Trophoblast cell (in vitro differentiated cells and primary cell): ENCODE measurements at regions not wholly inside any gene's neighbourhood (a gene's known extent, or its start where the extent isn't known, plus 50 kb on each side); places are given as distances from the start of the nearest gene placed in this dataset.

Experiments
- DNase-seq, 2 donors: peaks; one replicate each; pipeline ENCODE4 v3.0.0-alpha.2; 2016
- H2AFZ ChIP-seq: 2 replicates; pipeline ENCODE4 v1.6.1; 2013; ENCODE audit warnings: low read length, moderate library complexity, mild to moderate bottlenecking; ENCODE audit not compliant: insufficient read depth, poor library complexity
- H2AK5ac ChIP-seq: 2 replicates; pipeline ENCODE4 v1.6.1; 2013; ENCODE audit warnings: mild to moderate bottlenecking, low read length
- H2BK120ac ChIP-seq: 2 replicates; pipeline ENCODE4 v1.6.1; 2013; ENCODE audit warnings: low read length, mild to moderate bottlenecking, moderate library complexity; ENCODE audit not compliant: insufficient read depth, poor library complexity
- H2BK12ac ChIP-seq: 2 replicates; pipeline ENCODE4 v1.6.1; 2013; ENCODE audit warnings: mild to moderate bottlenecking, low read length, moderate library complexity
- H2BK5ac ChIP-seq: 2 replicates; pipeline ENCODE4 v1.6.1; 2013; ENCODE audit warnings: low read length, low read depth, moderate library complexity, mild to moderate bottlenecking; ENCODE audit not compliant: poor library complexity
- H3K14ac ChIP-seq: 2 replicates; pipeline ENCODE4 v1.6.1; 2013; ENCODE audit warnings: mild to moderate bottlenecking, low read length
- H3K18ac ChIP-seq: 2 replicates; pipeline ENCODE4 v1.6.1; 2013; ENCODE audit warnings: mild to moderate bottlenecking, low read length
- H3K23ac ChIP-seq: 2 replicates; pipeline ENCODE4 v1.6.1; 2013; ENCODE audit warnings: low read length
- H3K27ac ChIP-seq: 2 replicates; pipeline ENCODE4 v1.5.1; 2013; ENCODE audit warnings: low read depth, mild to moderate bottlenecking, inconsistent platforms, low read length, moderate library complexity
- H3K27me3 ChIP-seq: 2 replicates; pipeline ENCODE4 v1.6.1; 2013; ENCODE audit warnings: inconsistent platforms, mild to moderate bottlenecking, low read length, moderate library complexity; ENCODE audit not compliant: insufficient read depth
- H3K36me3 ChIP-seq, 2 experiments: 1 replicate in 1 of 2; 2 replicates in 1 of 2; pipeline ENCODE4 v1.6.1; 2013; ENCODE audit warnings: low read length in 2 of 2, mild to moderate bottlenecking in 2 of 2, moderate library complexity in 1 of 2; ENCODE audit not compliant: insufficient read depth in 2 of 2, control insufficient read depth in 1 of 2
- H3K4ac ChIP-seq: 2 replicates; pipeline ENCODE4 v1.6.1; 2013; ENCODE audit warnings: low read depth, mild to moderate bottlenecking, low read length, moderate library complexity
- H3K4me1 ChIP-seq, 2 experiments: 1 replicate in 1 of 2; 2 replicates in 1 of 2; pipeline ENCODE4 v1.6.1; 2013; ENCODE audit warnings: low read length in 2 of 2, mild to moderate bottlenecking in 2 of 2, moderate library complexity in 1 of 2; ENCODE audit not compliant: insufficient read depth in 2 of 2, control insufficient read depth in 1 of 2
- H3K4me2 ChIP-seq: 2 replicates; pipeline ENCODE4 v1.6.1; 2013; ENCODE audit warnings: inconsistent platforms, mild to moderate bottlenecking, low read length, moderate library complexity
- H3K4me3 ChIP-seq: 2 replicates; pipeline ENCODE4 v1.5.1; 2013; ENCODE audit warnings: mild to moderate bottlenecking, low read depth, low read length, inconsistent platforms
- H3K79me1 ChIP-seq: one replicate; pipeline ENCODE4 v1.6.1; 2013; ENCODE audit warnings: low read length
- H3K79me2 ChIP-seq: 2 replicates; pipeline ENCODE4 v1.6.1; 2013; ENCODE audit warnings: low read length, mild to moderate bottlenecking; ENCODE audit not compliant: control insufficient read depth, insufficient read depth, poor library complexity
- H3K9ac ChIP-seq: 2 replicates; pipeline ENCODE4 v1.6.1; 2013; ENCODE audit warnings: mild to moderate bottlenecking, low read length
- H3K9me3 ChIP-seq: 2 replicates; pipeline ENCODE4 v1.6.1; 2013; ENCODE audit warnings: low read depth, mild to moderate bottlenecking, control low read depth, inconsistent platforms, low read length; ENCODE audit not compliant: insufficient read depth
- H4K12ac ChIP-seq: 2 replicates; pipeline ENCODE4 v1.6.1; 2013; ENCODE audit warnings: low read depth, mild to moderate bottlenecking, low read length, moderate library complexity
- H4K8ac ChIP-seq: 2 replicates; pipeline ENCODE4 v1.6.1; 2013; ENCODE audit warnings: low read depth, mild to moderate bottlenecking, low read length, moderate library complexity
- H4K91ac ChIP-seq: one replicate; pipeline ENCODE4 v1.6.1; 2013; ENCODE audit warnings: low read depth, mild to moderate bottlenecking, low read length, moderate library complexity
- whole genome bisulfite sequencing: extraction: QIAGEN DNeasy Blood & Tissue Kit; methylation state at CpG from one replicate; pipeline ENCODE4 v1.1.7; 2013; ENCODE audit warnings: missing lambda C conversion rate; ENCODE audit not compliant: insufficient read length, insufficient coverage; ENCODE audit errors: extremely low coverage; 5-methylcytosine and 5-hydroxymethylcytosine counted together

- Histone ChIP-seq H3K79me1 (no peaks in the 10 kb centered on the region), H3K9me3 (no peaks in the 10 kb centered on the region), H4K12ac (no peak overlapping the region), H3K36me3 (no peaks in the 10 kb centered on the region), H3K27ac (no peak overlapping the region), H3K79me2 (no peaks in the 10 kb centered on the region), H3K27me3 (no peaks in the 10 kb centered on the region), H3K18ac (no peak overlapping the region), H2AFZ (no peak overlapping the region), H3K4me2 (no peak overlapping the region), H3K14ac (no peak overlapping the region), H3K4me3 (no peak overlapping the region), H2BK12ac (no peak overlapping the region), H4K8ac (no peak overlapping the region), H3K23ac (no peak overlapping the region), H2AK5ac (no peak overlapping the region), H2BK5ac (no peak overlapping the region), H2BK120ac (no peak overlapping the region), H3K4ac (no peak overlapping the region), H4K91ac (no peak overlapping the region), H3K4me1 (peaks cover 5 to 6% of the 10 kb centered on the region in 2 experiments), H3K9ac (no peak overlapping the region)
- no CpG with 5 or more reads among the region's 1 CpG for WGBS
- no peak for DNase-seq
Measured at GRCh38 chr15:31459400-31459748, 132.7 kb downstream of the KLF13 start.

DNA sequence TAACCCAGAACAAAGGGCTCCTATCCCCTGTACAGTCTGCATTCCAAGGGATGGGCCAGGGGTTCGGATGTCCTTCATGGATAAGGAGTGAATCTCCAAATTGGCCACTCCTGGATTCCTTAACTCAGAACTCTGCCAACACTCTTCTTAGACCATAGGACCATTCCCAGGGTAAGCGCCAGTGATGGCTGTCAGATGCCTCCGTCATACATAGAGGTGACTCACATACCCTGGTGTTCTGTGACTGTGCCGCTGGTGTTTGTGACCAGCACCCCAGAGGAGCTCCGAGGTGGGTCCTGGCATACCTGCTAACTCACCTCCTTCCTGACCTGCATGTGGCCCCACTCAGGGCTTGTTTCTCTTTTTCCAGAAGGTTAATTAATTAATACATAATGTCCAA is 134.7 kb downstream of the KLF13 start:
- Histone ChIP-seq H3K18ac (no peak overlapping the region), H3K79me1 (no peaks in the 10 kb centered on the region), H2BK120ac (no peak overlapping the region), H4K91ac (no peak overlapping the region), H3K27me3 (no peaks in the 10 kb centered on the region), H3K4me3 (no peak overlapping the region), H2AK5ac (no peak overlapping the region), H4K12ac (no peak overlapping the region), H3K27ac (no peak overlapping the region), H3K79me2 (no peaks in the 10 kb centered on the region), H3K9me3 (no peaks in the 10 kb centered on the region), H3K4ac (no peak overlapping the region), H4K8ac (no peak overlapping the region), H2BK12ac (no peak overlapping the region), H2BK5ac (no peak overlapping the region), H3K4me1 (peaks cover 5 to 6% of the 10 kb centered on the region in 2 experiments), H3K14ac (no peak overlapping the region), H3K36me3 (no peaks in the 10 kb centered on the region), H2AFZ (no peak overlapping the region), H3K9ac (no peak overlapping the region), H3K4me2 (no peak overlapping the region), H3K23ac (no peak overlapping the region)
- no CpG with 5 or more reads among the region's 5 CpGs for WGBS
- peak in 1 of 2 donors; percentile 22 for DNase-seq

- H4K8ac ChIP-seq = no peak overlapping the region
- H3K4me1 ChIP-seq = peaks cover 5 to 6% of the 10 kb centered on the region in 2 experiments
- H3K4me3 ChIP-seq = no peak overlapping the region
- H2BK5ac ChIP-seq = no peak overlapping the region
- H3K9ac ChIP-seq = no peak overlapping the region
- H4K12ac ChIP-seq = no peak overlapping the region
- H3K79me2 ChIP-seq = no peaks in the 10 kb centered on the region
- no peak overlapping the region for H2AK5ac ChIP-seq
- H3K18ac ChIP-seq = no peak overlapping the region
- DNase-seq = no peak
- H3K27ac ChIP-seq = no peak overlapping the region
- no peaks in the 10 kb centered on the region for H3K27me3 ChIP-seq
- H3K4ac ChIP-seq = no peak overlapping the region
- H2BK12ac ChIP-seq = no peak overlapping the region
- H2BK120ac ChIP-seq = no peak overlapping the region
- no peaks in the 10 kb centered on the region for H3K79me1 ChIP-seq
- no peaks in the 10 kb centered on the region for H3K36me3 ChIP-seq
- no peak overlapping the region for H3K4me2 ChIP-seq
- H3K14ac ChIP-seq = no peak overlapping the region
- no peaks in the 10 kb centered on the region for H3K9me3 ChIP-seq
- no peak overlapping the region for H3K23ac ChIP-seq
- no peak overlapping the region for H2AFZ ChIP-seq
- WGBS = no CpG with 5 or more reads among the region's 9 CpGs
- no peak overlapping the region for H4K91ac ChIP-seq
Measured at GRCh38 chr15:31461911-31462480, 135.4 kb downstream of the KLF13 start.

DNA sequence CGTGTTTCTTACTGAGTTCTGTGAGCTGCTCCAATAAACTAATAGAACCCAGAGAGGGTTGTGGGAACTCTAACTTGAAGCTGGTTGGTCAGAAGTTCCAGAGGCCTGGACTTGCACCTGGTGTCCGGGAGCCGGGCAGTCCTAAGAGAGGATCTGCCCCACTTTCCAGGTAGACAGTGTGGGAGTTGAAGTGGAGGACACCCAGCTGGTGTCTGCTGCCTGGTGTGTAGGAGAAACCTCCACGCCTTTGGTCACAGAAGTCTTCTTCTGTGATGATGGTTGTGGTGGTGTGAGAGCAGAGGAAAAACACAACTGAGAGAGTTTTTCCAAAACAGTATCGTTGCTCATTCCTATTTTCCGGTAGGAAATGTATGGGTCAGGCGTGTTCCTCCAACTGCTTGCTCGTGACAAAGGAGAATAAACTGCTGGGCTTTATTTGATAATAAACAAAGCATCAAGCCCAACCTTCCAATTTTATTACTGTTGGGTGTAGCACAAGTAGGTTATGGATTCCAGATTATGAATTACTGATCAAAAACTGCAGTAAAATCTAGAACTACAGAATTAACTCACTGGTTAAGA is 137.0 kb downstream of the KLF13 start:
- Histone ChIP-seq H3K79me1 (no peaks in the 10 kb centered on the region), H3K36me3 (no peaks in the 10 kb centered on the region), H3K4me1 (no peaks in the 10 kb centered on the region), H2BK12ac (no peak overlapping the region), H2AFZ (no peak overlapping the region), H3K4ac (no peak overlapping the region), H2AK5ac (no peak overlapping the region), H2BK5ac (no peak overlapping the region), H3K9me3 (no peaks in the 10 kb centered on the region), H4K8ac (no peak overlapping the region), H3K4me2 (no peak overlapping the region), H3K79me2 (no peaks in the 10 kb centered on the region), H4K91ac (no peak overlapping the region), H2BK120ac (no peak overlapping the region), H3K23ac (no peak overlapping the region), H3K9ac (no peak overlapping the region), H3K4me3 (no peak overlapping the region), H3K27ac (no peak overlapping the region), H3K27me3 (no peaks in the 10 kb centered on the region), H3K18ac (no peak overlapping the region), H3K14ac (no peak overlapping the region), H4K12ac (no peak overlapping the region)
- no peak for DNase-seq
- no CpG with 5 or more reads among the region's 8 CpGs for WGBS
